22Rv1 (cell line): ENCODE measurements at regions not wholly inside any gene's neighbourhood (a gene's known extent, or its start where the extent isn't known, plus 50 kb on each side); places are given as distances from the start of the nearest gene placed in this dataset.

Experiments
- CTCF ChIP-seq: fragments of 450-650 bp; IDR thresholded peaks from 2 replicates; pipeline ENCODE4 v1.5.1; 2017; ENCODE audit warnings: mild to moderate bottlenecking
- ZFX ChIP-seq: fragments of 450-650 bp; IDR thresholded peaks from 2 replicates; pipeline ENCODE4 v1.6.1; 2017; ENCODE audit warnings: antibody characterized with exemption, borderline replicate concordance

DNA sequence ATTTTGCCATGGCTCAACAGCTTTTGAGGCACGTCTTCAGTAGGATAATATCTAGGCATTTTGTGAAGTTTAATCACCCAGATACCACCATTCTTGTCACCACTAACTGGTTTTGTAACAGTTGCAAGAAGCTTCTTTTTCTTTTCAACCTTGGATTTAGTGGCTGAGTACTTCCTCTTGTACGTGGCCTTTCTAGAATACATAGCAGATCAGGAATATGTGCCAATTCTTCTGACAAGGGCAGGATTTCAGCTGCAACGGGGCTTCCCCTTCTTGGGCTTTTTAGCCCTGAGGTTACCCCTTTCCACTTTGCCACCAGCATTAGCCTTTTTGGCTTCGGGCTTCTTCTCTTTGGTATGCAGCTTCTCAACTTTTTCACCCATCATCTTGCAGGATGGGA is 79.3 kb upstream of the WARS2 start:
- TF ChIP-seq CTCF (no peak), ZFX (no peak)
